ENCODE measurements at regions not wholly inside any gene's neighbourhood (a gene's known extent, or its start where the extent isn't known, plus 50 kb on each side); places are given as distances from the start of the nearest gene placed in this dataset.

DNA sequence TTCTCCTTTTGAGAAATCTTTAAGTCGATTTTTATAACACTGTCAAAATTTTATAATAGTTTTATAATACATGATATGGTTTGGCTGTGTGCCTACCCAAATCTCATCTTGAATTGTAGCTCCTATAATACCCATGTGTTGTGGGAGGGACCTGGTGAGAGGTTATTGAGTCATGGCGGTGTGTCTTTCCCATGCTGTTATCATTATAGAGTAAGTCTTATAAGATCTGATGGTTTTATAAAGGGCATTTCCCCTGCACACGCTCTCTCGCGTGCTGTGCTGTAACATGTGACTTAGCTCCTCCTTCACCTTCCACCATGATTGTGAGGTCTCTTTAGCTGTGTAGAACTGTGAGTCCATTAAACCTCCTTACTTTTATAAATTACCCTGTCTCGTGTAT, 364.0 kb upstream of the SPANXN4 start:
- Mint-ChIP-seq H3K27ac (ENCODE audit: unreplicated experiment) (no peak overlapping the region), H3K9me3 (ENCODE audit: low read depth) (peaks cover 48% of the 10 kb centered on the region), H3K4me1 (ENCODE audit: low read depth) (no peaks in the 10 kb centered on the region), H3K27me3 (ENCODE audit: low read depth) (no peaks in the 10 kb centered on the region), H3K36me3 (ENCODE audit: low read depth) (no peaks in the 10 kb centered on the region), H3K4me3 (ENCODE audit: unreplicated experiment) (no peak overlapping the region)
- no peak for DNase-seq (ENCODE audit: low spot score)
- TF ChIP-seq, protein P1, sequence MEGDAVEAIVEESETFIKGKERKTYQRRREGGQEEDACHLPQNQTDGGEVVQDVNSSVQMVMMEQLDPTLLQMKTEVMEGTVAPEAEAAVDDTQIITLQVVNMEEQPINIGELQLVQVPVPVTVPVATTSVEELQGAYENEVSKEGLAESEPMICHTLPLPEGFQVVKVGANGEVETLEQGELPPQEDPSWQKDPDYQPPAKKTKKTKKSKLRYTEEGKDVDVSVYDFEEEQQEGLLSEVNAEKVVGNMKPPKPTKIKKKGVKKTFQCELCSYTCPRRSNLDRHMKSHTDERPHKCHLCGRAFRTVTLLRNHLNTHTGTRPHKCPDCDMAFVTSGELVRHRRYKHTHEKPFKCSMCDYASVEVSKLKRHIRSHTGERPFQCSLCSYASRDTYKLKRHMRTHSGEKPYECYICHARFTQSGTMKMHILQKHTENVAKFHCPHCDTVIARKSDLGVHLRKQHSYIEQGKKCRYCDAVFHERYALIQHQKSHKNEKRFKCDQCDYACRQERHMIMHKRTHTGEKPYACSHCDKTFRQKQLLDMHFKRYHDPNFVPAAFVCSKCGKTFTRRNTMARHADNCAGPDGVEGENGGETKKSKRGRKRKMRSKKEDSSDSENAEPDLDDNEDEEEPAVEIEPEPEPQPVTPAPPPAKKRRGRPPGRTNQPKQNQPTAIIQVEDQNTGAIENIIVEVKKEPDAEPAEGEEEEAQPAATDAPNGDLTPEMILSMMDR (IDR thresholded peaks at IDR 0.05) = no peak

DNA sequence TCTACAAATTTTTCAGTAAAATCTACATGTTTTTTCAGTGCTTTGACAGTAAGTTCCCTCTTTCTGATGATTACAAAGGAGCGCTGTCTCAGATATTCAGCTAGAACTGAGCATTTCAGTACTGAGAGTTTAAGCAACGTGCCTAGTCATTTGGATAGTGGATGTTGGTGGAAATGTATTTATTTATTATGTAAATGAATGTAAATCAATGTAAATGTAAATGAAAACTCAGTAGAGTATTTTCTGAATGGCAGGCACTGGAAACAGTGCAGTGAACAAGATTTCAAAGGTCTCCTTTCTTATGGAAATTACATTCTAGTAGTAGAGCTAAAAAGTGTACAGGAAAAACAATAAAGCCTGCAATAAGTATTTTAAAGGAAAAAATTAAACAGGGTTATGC, 370.2 kb upstream of the SPANXN4 start:
- Mint-ChIP-seq H3K4me3 (ENCODE audit: unreplicated experiment) (no peak overlapping the region), H3K36me3 (ENCODE audit: low read depth) (no peaks in the 10 kb centered on the region), H3K4me1 (ENCODE audit: low read depth) (no peaks in the 10 kb centered on the region), H3K27ac (ENCODE audit: unreplicated experiment) (no peak overlapping the region), H3K27me3 (ENCODE audit: low read depth) (no peaks in the 10 kb centered on the region), H3K9me3 (ENCODE audit: low read depth) (peaks cover 33% of the 10 kb centered on the region)
- no peak for DNase-seq (ENCODE audit: low spot score)
- TF ChIP-seq, protein P1 (IDR thresholded peaks at IDR 0.05) = no peak

DNA sequence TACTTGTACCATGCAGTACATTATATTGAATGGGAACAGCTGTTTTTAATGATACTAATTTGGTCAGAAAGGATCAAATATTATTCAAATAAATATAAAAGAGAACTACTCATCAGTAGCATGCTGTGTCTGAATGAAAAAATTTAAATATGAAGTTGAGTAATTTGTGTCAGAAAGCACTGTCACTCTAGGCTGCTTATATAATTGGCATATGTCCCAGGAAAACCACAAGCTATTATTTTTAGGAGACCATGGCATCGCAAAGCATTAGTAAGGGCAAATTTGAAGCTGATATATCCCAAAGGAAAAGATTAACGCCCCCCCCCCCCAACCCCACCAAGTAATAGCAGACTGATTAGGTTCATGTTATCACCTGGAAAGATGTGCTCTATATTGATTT, 388.5 kb upstream of the SPANXN4 start:
- no peaks in the 10 kb centered on the region for H3K36me3 Mint-ChIP-seq (ENCODE audit: low read depth)
- peaks cover 26% of the 10 kb centered on the region for H3K9me3 Mint-ChIP-seq (ENCODE audit: low read depth)

DNA sequence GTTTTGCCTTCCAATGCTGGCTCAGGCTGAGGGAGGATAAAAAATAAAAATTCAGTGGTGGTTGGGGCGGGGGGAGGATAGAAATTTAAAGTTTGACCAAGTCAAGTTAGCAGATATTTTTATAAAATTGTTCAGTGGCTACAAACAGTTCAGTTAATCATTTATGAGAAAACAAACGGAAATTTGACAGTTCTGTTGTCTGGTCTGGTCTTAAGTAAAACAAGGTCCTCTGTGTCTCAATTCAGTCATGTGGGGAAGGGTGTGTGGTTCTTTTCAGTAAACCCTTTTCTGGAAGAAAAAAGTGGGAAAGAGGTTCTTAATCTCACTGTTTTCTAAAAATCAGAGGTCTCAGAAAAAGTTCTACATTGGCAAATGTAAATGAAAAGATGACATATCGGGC, 409.1 kb upstream of the SPANXN4 start:
- Mint-ChIP-seq H3K36me3 (ENCODE audit: low read depth) (no peaks in the 10 kb centered on the region), H3K27me3 (ENCODE audit: low read depth) (no peaks in the 10 kb centered on the region), H3K4me3 (ENCODE audit: unreplicated experiment) (no peak overlapping the region), H3K27ac (ENCODE audit: unreplicated experiment) (no peak overlapping the region), H3K9me3 (ENCODE audit: low read depth) (peaks cover 30% of the 10 kb centered on the region), H3K4me1 (ENCODE audit: low read depth) (no peaks in the 10 kb centered on the region)
- TF ChIP-seq, protein P1 (IDR thresholded peaks at IDR 0.05) = no peak
- no peak for DNase-seq (ENCODE audit: low spot score)

More for the DNA sequence above, 388.5 kb upstream of the SPANXN4 start:
- TF ChIP-seq, protein P1 (IDR thresholded peaks at IDR 0.05) = no peak
- Mint-ChIP-seq H3K4me1 (ENCODE audit: low read depth) (no peaks in the 10 kb centered on the region), H3K27me3 (ENCODE audit: low read depth) (no peaks in the 10 kb centered on the region), H3K4me3 (ENCODE audit: unreplicated experiment) (no peak overlapping the region), H3K27ac (ENCODE audit: unreplicated experiment) (no peak overlapping the region)
- no peak for DNase-seq (ENCODE audit: low spot score)

DNA sequence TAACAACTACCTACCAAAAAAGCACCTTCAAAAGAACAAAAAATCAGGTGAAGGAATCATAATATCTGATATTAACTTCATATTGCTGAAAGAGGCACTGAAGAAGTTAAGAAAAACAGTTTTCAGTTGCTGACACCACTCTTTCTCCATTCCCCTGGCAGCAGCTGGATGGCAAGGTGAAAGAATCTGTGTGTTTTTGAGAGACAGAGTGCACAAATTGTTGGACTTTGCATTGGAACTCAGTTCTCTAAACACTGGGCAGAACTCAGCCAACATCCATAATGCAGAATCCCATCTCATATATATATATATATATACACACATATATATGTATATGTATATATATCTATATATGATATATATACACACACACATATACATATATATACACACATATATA, 408.3 kb upstream of the MAGEC2 start:
- TF ChIP-seq, protein P1 (IDR thresholded peaks at IDR 0.05) = no peak
- H3K36me3 Mint-ChIP-seq (ENCODE audit: low read depth) = no peaks in the 10 kb centered on the region
- no peaks in the 10 kb centered on the region for H3K27me3 Mint-ChIP-seq (ENCODE audit: low read depth)
- no peak overlapping the region for H3K27ac Mint-ChIP-seq (ENCODE audit: unreplicated experiment)
- DNase-seq (ENCODE audit: low spot score) = no peak
- H3K4me3 Mint-ChIP-seq (ENCODE audit: unreplicated experiment) = no peak overlapping the region
- no peaks in the 10 kb centered on the region for H3K4me1 Mint-ChIP-seq (ENCODE audit: low read depth)
- peaks cover 24% of the 10 kb centered on the region for H3K9me3 Mint-ChIP-seq (ENCODE audit: low read depth)

Measured in chondrocyte (in vitro differentiated cells).